ENCODE measurements at regions not wholly inside any gene's neighbourhood (a gene's known extent, or its start where the extent isn't known, plus 50 kb on each side); places are given as distances from the start of the nearest gene placed in this dataset.

GRCh38 chr20:47857569-47858464, 72.5 kb upstream of the SULF2 start:
- TF ChIP-seq CTCF (conservative IDR thresholded peaks at IDR 0.05 in 1 of 2, IDR thresholded peaks at IDR 0.05 in 1 of 2; ENCODE audit: extremely low read depth in 1 of 2, insufficient read depth in 1 of 2, low read depth in 1 of 2, low read length in 2 of 2) (no peak), EZH2 (IDR thresholded peaks at IDR 0.05; ENCODE audit: borderline replicate concordance, low read length) (no peak)

Measured in mammary epithelial cell (primary cell).